ENCODE measurements at regions not wholly inside any gene's neighbourhood (a gene's known extent, or its start where the extent isn't known, plus 50 kb on each side); places are given as distances from the start of the nearest gene placed in this dataset.
A peak's percentile ranks its signal among the peaks of the same experiment; 100 is the strongest.

- DNase-seq: no peak
- Histone ChIP-seq H3K4me1 (ENCODE audit: control extremely low read depth in 1 of 4, control insufficient read depth in 4 of 4, insufficient read depth in 4 of 4, low read length in 3 of 4) (no peaks in the 10 kb centered on the region), H3K9me3 (ENCODE audit: control extremely low read depth in 1 of 5, control insufficient read depth in 4 of 5, insufficient read depth in 2 of 5, low read depth in 1 of 5, low read length in 4 of 5) (no peaks in the 10 kb centered on the region), H3K36me3 (ENCODE audit: control insufficient read depth in 4 of 4, insufficient read depth in 4 of 4, low read length in 3 of 4) (no peaks in the 10 kb centered on the region), H3K27ac (ENCODE audit: insufficient read depth in 1 of 2, low read depth in 1 of 2, low read length in 2 of 2, poor library complexity in 1 of 2, severe bottlenecking in 2 of 2) (no peak overlapping the region), H3K27me3 (replicated peaks in 2 of 5; ENCODE audit: control insufficient read depth in 4 of 5, insufficient read depth in 5 of 5, low read length in 4 of 5) (peaks cover 0 to 5% (median 0%) of the 10 kb centered on the region in 5 experiments), H3K4me3 (ENCODE audit: control insufficient read depth in 1 of 7, extremely low read depth in 1 of 7, insufficient read depth in 4 of 7, low read depth in 2 of 7, low read length in 6 of 7) (no peak overlapping the region)
- ChIA-PET CTCF (interaction anchor here (1.0 to 1.9 kb wide), 3 partner anchors 12 to 90 kb away, joined by 3 to 5 read pairs (median 4); no protein-coding TSS in a partner anchor), POLR2A (no interaction called here)
- WGBS (ENCODE audit: insufficient coverage): 94% methylated on average over 6 of the region's 7 CpGs
Measured at GRCh38 chr2:216787851-216788540, 71.9 kb downstream of the TNP1 start.

GRCh38 chr2:216786676-216787075, 73.2 kb downstream of the TNP1 start:
- no peaks in the 10 kb centered on the region for H3K36me3 ChIP-seq (ENCODE audit: control insufficient read depth in 4 of 4, insufficient read depth in 4 of 4, low read length in 3 of 4)
- WGBS (ENCODE audit: insufficient coverage): 93% methylated on average over 7 of the region's 9 CpGs
- no peak overlapping the region for H3K27ac ChIP-seq (ENCODE audit: insufficient read depth in 1 of 2, low read depth in 1 of 2, low read length in 2 of 2, poor library complexity in 1 of 2, severe bottlenecking in 2 of 2)
- ChIA-PET CTCF (no interaction called here), POLR2A (no interaction called here)
- no peaks in the 10 kb centered on the region for H3K9me3 ChIP-seq (ENCODE audit: control extremely low read depth in 1 of 5, control insufficient read depth in 4 of 5, insufficient read depth in 2 of 5, low read depth in 1 of 5, low read length in 4 of 5)
- DNase-seq: no peak
- H3K4me3 ChIP-seq (ENCODE audit: control insufficient read depth in 1 of 7, extremely low read depth in 1 of 7, insufficient read depth in 4 of 7, low read depth in 2 of 7, low read length in 6 of 7): no peak overlapping the region
- H3K4me1 ChIP-seq (ENCODE audit: control extremely low read depth in 1 of 4, control insufficient read depth in 4 of 4, insufficient read depth in 4 of 4, low read length in 3 of 4): no peaks in the 10 kb centered on the region
- peaks cover 0 to 2% (median 0%) of the 10 kb centered on the region in 5 experiments for H3K27me3 ChIP-seq (replicated peaks in 2 of 5; ENCODE audit: control insufficient read depth in 4 of 5, insufficient read depth in 5 of 5, low read length in 4 of 5)

DNA sequence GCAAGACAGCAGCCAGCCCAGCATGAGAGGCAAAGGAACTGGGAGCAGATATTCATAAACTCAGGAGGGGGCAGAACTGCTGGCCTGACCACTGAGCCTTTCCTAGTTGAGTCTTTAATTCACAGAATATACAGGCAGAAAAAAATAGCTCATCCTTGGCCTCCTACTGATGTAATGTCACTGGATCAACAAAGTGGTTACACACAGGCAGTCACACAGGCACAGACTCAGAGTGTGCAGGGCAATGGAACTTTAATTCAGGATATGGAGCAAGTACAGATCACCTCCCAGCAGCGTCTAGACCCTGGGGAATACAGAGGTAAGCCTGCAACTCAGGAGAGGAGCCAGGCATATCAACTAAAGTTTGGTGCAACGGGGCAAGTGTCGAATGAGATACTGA, 75.4 kb downstream of the TNP1 start:
- Histone ChIP-seq H3K4me3 (ENCODE audit: control insufficient read depth in 1 of 7, extremely low read depth in 1 of 7, insufficient read depth in 4 of 7, low read depth in 2 of 7, low read length in 6 of 7) (no peak overlapping the region), H3K27ac (ENCODE audit: insufficient read depth in 1 of 2, low read depth in 1 of 2, low read length in 2 of 2, poor library complexity in 1 of 2, severe bottlenecking in 2 of 2) (no peak overlapping the region), H3K27me3 (replicated peaks in 2 of 5; ENCODE audit: control insufficient read depth in 4 of 5, insufficient read depth in 5 of 5, low read length in 4 of 5) (peaks cover 0 to 2% (median 0%) of the 10 kb centered on the region in 5 experiments), H3K9me3 (ENCODE audit: control extremely low read depth in 1 of 5, control insufficient read depth in 4 of 5, insufficient read depth in 2 of 5, low read depth in 1 of 5, low read length in 4 of 5) (no peaks in the 10 kb centered on the region), H3K4me1 (ENCODE audit: control extremely low read depth in 1 of 4, control insufficient read depth in 4 of 4, insufficient read depth in 4 of 4, low read length in 3 of 4) (no peaks in the 10 kb centered on the region), H3K36me3 (ENCODE audit: control insufficient read depth in 4 of 4, insufficient read depth in 4 of 4, low read length in 3 of 4) (no peaks in the 10 kb centered on the region)
- 98% methylated on average over 3 of the region's 3 CpGs for WGBS (ENCODE audit: insufficient coverage)
- ChIA-PET POLR2A (no interaction called here), CTCF (no interaction called here)
- DNase-seq: no peak

DNA sequence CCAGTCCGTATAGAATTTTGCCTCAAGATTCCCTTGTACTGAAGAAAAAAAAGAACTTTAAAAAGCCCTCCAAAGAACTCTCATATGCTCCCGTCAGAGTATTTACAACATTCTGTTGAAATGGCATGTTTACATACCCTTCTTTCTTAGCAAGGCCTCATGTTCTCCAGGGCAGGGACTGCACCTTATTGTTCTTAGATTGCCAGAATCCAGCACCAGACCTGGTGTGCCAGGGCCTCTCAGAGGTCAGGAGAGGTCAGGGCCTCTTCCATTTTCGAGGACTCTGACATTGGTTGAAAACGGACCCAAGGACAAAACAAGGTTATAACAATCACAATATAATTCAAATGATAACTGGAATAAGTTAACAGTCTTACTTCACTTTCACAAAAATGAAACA, 78.2 kb downstream of the TNP1 start:
- no peaks in the 10 kb centered on the region for H3K27me3 ChIP-seq (replicated peaks in 2 of 5; ENCODE audit: control insufficient read depth in 4 of 5, insufficient read depth in 5 of 5, low read length in 4 of 5)
- ChIA-PET CTCF (no interaction called here), POLR2A (no interaction called here)
- 100% methylated on average over 1 of the region's 4 CpGs for WGBS (ENCODE audit: insufficient coverage)
- no peaks in the 10 kb centered on the region for H3K9me3 ChIP-seq (ENCODE audit: control extremely low read depth in 1 of 5, control insufficient read depth in 4 of 5, insufficient read depth in 2 of 5, low read depth in 1 of 5, low read length in 4 of 5)
- DNase-seq: no peak
- no peak overlapping the region for H3K4me3 ChIP-seq (ENCODE audit: control insufficient read depth in 1 of 7, extremely low read depth in 1 of 7, insufficient read depth in 4 of 7, low read depth in 2 of 7, low read length in 6 of 7)
- no peaks in the 10 kb centered on the region for H3K36me3 ChIP-seq (ENCODE audit: control insufficient read depth in 4 of 4, insufficient read depth in 4 of 4, low read length in 3 of 4)
- H3K4me1 ChIP-seq (ENCODE audit: control extremely low read depth in 1 of 4, control insufficient read depth in 4 of 4, insufficient read depth in 4 of 4, low read length in 3 of 4): peaks cover 0 to under 1% (median 0%) of the 10 kb centered on the region in 4 experiments
- no peak overlapping the region for H3K27ac ChIP-seq (ENCODE audit: insufficient read depth in 1 of 2, low read depth in 1 of 2, low read length in 2 of 2, poor library complexity in 1 of 2, severe bottlenecking in 2 of 2)

DNA sequence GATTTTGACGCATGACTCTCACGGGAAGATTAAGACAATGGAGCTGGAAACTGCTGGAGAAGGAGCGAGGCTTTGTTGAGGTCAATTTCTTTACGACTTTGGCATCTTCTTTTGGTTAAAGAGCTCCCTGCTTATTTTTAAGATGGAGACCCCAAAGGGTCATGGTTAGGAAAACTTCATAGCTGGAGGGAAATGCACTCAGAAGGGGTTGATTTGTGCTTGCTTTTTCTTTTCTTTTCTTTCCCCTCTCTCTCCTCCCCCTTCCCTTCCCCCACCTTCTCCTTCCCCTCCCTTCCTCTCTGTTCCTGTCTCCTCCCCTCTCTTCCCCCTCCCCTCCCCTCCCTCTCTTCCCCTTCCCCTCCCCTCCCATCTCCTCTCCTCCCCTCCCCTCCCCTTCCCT, 79.0 kb downstream of the TNP1 start:
- H3K36me3 ChIP-seq (ENCODE audit: control insufficient read depth in 4 of 4, insufficient read depth in 4 of 4, low read length in 3 of 4): no peaks in the 10 kb centered on the region
- H3K27me3 ChIP-seq (replicated peaks in 2 of 5; ENCODE audit: control insufficient read depth in 4 of 5, insufficient read depth in 5 of 5, low read length in 4 of 5): no peaks in the 10 kb centered on the region
- ChIA-PET POLR2A (no interaction called here), CTCF (no interaction called here)
- peaks cover 0 to 9% (median 5%) of the 10 kb centered on the region in 4 experiments for H3K4me1 ChIP-seq (ENCODE audit: control extremely low read depth in 1 of 4, control insufficient read depth in 4 of 4, insufficient read depth in 4 of 4, low read length in 3 of 4)
- DNase-seq: no peak
- H3K4me3 ChIP-seq (ENCODE audit: control insufficient read depth in 1 of 7, extremely low read depth in 1 of 7, insufficient read depth in 4 of 7, low read depth in 2 of 7, low read length in 6 of 7): no peak overlapping the region
- no peak overlapping the region for H3K27ac ChIP-seq (ENCODE audit: insufficient read depth in 1 of 2, low read depth in 1 of 2, low read length in 2 of 2, poor library complexity in 1 of 2, severe bottlenecking in 2 of 2)
- no peaks in the 10 kb centered on the region for H3K9me3 ChIP-seq (ENCODE audit: control extremely low read depth in 1 of 5, control insufficient read depth in 4 of 5, insufficient read depth in 2 of 5, low read depth in 1 of 5, low read length in 4 of 5)
- WGBS (ENCODE audit: insufficient coverage): 97% methylated on average over 4 of the region's 4 CpGs

DNA sequence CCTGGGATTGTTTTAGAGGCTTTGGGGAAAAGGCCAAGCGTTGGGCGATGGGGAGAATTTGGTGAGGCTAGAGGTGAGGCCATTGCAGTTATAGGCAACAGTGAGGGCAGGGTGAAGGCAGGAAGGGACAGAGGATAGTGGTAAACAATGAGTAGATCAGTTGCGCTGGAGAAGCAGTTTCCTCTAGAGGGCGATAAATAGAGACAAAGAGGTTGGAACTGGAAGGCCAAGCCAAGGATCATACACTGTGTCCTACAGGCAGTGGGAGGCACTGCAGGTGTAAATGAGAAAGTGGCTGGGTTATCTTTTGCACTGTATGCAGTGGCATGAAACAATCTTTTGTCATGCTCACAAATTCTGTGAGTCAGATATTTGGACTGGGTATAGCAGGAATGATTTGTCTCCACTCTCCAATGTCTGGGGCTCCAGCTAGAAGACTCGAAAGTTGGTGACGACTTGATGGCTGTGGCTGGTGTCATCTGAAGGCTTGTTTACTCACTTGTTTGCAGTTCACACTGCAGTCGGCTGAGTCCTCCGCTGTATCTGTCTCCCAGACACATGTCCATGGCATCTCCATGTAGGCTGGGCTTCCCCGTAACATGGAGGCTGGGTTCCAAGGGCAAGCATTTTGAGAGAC, 82.1 kb downstream of the TNP1 start:
- POLR2A ChIA-PET: no interaction called here

GRCh38 chr2:216776066-216776850, 80.9 kb upstream of the IGFBP5 start:
- CTCF ChIA-PET: interaction anchor here (1.1 to 1.5 kb wide), 4 partner anchors 9 to 76 kb away, joined by 3 to 5 read pairs (median 4); no protein-coding TSS in a partner anchor
- peak in 2 of 3 donors; percentile 17 to 32 for DNase-seq
- WGBS (ENCODE audit: insufficient coverage): 75% methylated on average over 11 of the region's 13 CpGs
- H3K27ac ChIP-seq (ENCODE audit: insufficient read depth in 1 of 2, low read depth in 1 of 2, low read length in 2 of 2, poor library complexity in 1 of 2, severe bottlenecking in 2 of 2): no peak overlapping the region
- H3K4me1 ChIP-seq (ENCODE audit: control extremely low read depth in 1 of 4, control insufficient read depth in 4 of 4, insufficient read depth in 4 of 4, low read length in 3 of 4): peaks cover 0 to 23% (median 15%) of the 10 kb centered on the region in 4 experiments
- no peak overlapping the region for H3K4me3 ChIP-seq (ENCODE audit: control insufficient read depth in 1 of 7, extremely low read depth in 1 of 7, insufficient read depth in 4 of 7, low read depth in 2 of 7, low read length in 6 of 7)
- peaks cover 0 to 5% (median 0%) of the 10 kb centered on the region in 5 experiments for H3K9me3 ChIP-seq (ENCODE audit: control extremely low read depth in 1 of 5, control insufficient read depth in 4 of 5, insufficient read depth in 2 of 5, low read depth in 1 of 5, low read length in 4 of 5)
- POLR2A ChIA-PET: no interaction called here
- no peaks in the 10 kb centered on the region for H3K36me3 ChIP-seq (ENCODE audit: control insufficient read depth in 4 of 4, insufficient read depth in 4 of 4, low read length in 3 of 4)
- H3K27me3 ChIP-seq (replicated peaks in 2 of 5; ENCODE audit: control insufficient read depth in 4 of 5, insufficient read depth in 5 of 5, low read length in 4 of 5): no peaks in the 10 kb centered on the region

More for the DNA sequence above, 82.1 kb downstream of the TNP1 start:
- Histone ChIP-seq H3K4me3 (ENCODE audit: control insufficient read depth in 1 of 7, extremely low read depth in 1 of 7, insufficient read depth in 4 of 7, low read depth in 2 of 7, low read length in 6 of 7) (no peak overlapping the region), H3K4me1 (ENCODE audit: control extremely low read depth in 1 of 4, control insufficient read depth in 4 of 4, insufficient read depth in 4 of 4, low read length in 3 of 4) (peaks cover 0 to 21% (median 14%) of the 10 kb centered on the region in 4 experiments), H3K36me3 (ENCODE audit: control insufficient read depth in 4 of 4, insufficient read depth in 4 of 4, low read length in 3 of 4) (no peaks in the 10 kb centered on the region), H3K27me3 (replicated peaks in 2 of 5; ENCODE audit: control insufficient read depth in 4 of 5, insufficient read depth in 5 of 5, low read length in 4 of 5) (no peaks in the 10 kb centered on the region), H3K9me3 (ENCODE audit: control extremely low read depth in 1 of 5, control insufficient read depth in 4 of 5, insufficient read depth in 2 of 5, low read depth in 1 of 5, low read length in 4 of 5) (no peaks in the 10 kb centered on the region), H3K27ac (ENCODE audit: insufficient read depth in 1 of 2, low read depth in 1 of 2, low read length in 2 of 2, poor library complexity in 1 of 2, severe bottlenecking in 2 of 2) (no peak overlapping the region)
- CTCF ChIA-PET: no interaction called here
- 97% methylated on average over 9 of the region's 9 CpGs for WGBS (ENCODE audit: insufficient coverage)
- DNase-seq: peak; percentile 40 to 64 (median 61)

All from common myeloid progenitor, CD34-positive (primary cell).